ENCODE measurements at regions not wholly inside any gene's neighbourhood (a gene's known extent, or its start where the extent isn't known, plus 50 kb on each side); places are given as distances from the start of the nearest gene placed in this dataset.

DNA sequence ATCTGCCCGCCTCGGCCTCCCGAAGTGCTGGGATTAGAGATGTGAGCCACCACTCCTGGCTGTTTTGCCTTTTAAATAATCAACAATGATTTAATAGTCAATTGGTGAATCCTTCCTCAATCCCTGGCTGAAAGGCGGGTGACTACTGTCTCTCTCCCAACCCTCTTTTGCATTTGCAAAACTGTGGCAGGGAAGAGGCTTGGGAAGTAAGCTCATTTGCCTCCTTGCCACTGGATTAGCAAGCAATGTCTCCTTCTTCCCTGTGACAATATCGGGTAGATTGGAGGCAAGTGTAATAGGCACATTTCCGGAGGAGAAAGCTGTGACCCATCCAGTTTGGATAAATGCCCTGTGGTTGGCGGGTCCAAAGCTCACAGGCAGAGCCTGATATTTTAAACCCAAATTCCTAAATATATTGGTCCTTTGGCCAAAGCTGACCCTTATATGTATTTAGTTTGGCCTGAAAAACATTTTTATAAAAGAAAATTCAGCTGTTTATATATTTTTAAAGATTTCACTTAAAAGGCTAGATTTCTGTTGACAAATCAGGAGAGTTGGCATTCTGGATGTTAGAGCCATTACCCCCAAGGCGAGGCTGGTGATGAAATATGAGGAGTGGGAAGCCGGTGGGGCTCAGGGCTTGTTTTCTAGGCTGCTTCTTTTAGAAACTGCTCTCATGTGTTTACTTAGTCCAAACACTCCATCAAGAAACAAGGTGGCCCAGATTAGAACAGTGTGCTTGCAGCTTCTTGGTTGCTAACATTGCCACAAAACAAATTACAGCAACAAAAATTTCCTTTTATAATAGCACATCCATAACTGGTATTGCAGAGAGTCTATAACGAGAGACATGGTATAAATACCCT, 646.9 kb upstream of the TMEM132C start (continued):
- TF ChIP-seq, protein P1, sequence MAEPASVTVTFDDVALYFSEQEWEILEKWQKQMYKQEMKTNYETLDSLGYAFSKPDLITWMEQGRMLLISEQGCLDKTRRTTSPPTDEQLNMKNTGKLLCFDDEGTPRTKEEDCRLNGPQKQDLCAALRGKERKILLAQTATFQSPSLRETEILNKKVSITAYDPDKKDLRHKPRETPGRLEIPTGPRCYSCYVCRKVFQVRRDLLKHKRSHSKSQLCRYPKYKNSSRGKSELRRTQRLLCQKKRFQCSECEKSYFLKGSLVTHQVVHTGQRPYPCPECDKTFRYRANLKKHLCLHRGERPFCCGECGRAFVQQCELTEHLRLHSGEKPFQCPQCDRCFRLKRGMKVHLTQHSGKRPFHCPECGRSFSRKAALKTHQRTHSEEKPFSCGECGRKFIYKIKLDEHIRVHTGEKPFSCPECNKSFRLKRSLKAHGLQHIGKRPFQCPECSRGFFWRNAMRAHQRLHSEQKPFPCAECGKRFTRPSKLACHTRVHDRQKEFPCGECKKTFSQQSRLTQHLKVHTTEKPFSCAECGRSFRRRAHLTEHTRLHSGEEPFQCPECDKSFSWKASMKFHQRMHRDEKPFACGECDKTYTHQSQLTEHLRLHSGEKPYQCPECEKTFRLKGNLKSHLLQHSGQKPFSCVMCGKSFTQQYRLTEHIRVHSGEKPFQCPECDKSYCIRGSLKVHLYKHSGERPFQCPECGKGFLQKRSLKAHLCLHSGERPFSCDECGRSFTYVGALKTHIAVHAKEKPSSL (CRISPR knock-in tag; conservative IDR thresholded peaks at IDR 0.05), result no peak
- TF ChIP-seq, protein P2, sequence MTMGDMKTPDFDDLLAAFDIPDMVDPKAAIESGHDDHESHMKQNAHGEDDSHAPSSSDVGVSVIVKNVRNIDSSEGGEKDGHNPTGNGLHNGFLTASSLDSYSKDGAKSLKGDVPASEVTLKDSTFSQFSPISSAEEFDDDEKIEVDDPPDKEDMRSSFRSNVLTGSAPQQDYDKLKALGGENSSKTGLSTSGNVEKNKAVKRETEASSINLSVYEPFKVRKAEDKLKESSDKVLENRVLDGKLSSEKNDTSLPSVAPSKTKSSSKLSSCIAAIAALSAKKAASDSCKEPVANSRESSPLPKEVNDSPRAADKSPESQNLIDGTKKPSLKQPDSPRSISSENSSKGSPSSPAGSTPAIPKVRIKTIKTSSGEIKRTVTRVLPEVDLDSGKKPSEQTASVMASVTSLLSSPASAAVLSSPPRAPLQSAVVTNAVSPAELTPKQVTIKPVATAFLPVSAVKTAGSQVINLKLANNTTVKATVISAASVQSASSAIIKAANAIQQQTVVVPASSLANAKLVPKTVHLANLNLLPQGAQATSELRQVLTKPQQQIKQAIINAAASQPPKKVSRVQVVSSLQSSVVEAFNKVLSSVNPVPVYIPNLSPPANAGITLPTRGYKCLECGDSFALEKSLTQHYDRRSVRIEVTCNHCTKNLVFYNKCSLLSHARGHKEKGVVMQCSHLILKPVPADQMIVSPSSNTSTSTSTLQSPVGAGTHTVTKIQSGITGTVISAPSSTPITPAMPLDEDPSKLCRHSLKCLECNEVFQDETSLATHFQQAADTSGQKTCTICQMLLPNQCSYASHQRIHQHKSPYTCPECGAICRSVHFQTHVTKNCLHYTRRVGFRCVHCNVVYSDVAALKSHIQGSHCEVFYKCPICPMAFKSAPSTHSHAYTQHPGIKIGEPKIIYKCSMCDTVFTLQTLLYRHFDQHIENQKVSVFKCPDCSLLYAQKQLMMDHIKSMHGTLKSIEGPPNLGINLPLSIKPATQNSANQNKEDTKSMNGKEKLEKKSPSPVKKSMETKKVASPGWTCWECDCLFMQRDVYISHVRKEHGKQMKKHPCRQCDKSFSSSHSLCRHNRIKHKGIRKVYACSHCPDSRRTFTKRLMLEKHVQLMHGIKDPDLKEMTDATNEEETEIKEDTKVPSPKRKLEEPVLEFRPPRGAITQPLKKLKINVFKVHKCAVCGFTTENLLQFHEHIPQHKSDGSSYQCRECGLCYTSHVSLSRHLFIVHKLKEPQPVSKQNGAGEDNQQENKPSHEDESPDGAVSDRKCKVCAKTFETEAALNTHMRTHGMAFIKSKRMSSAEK (CRISPR knock-in tag; IDR thresholded peaks at IDR 0.05; ENCODE audit: borderline replicate concordance), result no peak
- TF ChIP-seq NFE2L1 (CRISPR knock-in tag; IDR thresholded peaks at IDR 0.05), result no peak

DNA sequence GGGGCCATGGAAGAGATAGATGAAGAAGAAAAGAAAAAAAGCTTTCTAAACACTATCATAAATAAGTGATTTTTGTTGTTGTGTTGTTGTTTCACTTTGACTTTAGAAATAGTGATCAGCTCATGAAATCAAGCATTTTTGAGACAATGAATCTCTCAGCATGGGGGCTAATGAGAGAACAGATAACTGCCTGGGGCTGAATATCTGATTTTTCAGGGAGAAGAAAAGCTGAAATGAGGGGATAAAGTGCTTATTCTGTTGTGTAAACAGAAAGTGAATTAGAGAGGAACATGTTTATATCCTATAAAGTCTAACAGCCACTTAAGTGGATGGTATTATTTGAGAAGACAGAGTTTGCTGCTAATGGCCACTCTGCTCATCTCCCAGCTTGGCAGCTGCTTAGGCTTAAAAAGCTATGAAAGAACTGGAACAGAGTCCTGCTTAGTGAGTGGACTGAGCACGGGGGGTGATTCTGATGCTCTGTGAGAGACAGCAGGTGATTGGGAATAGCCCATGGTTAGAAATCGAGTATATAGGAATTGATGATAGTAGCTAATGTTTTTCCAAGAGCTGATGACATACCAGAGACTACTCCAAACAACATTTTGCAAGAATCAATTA, 646.1 kb upstream of the TMEM132C start:
- ATAC-seq, result no peak
- CTCF ChIA-PET, result interaction anchor here (1.0 kb wide), 1 partner anchor 44 kb away, joined by 3 read pairs; no protein-coding TSS in a partner anchor
- peaks cover 14% of the 10 kb centered on the region; the same call in 1 of the 2 replicates for H3K9me3 Mint-ChIP-seq
- TF ChIP-seq TP53 (CRISPR knock-in tag; IDR thresholded peaks at IDR 0.05) (no peak), MXD4 (CRISPR knock-in tag; IDR thresholded peaks at IDR 0.05; ENCODE audit: borderline replicate concordance) (no peak), JUN (CRISPR knock-in tag; IDR thresholded peaks at IDR 0.05) (no peak)
- TF ChIP-seq, protein P1 (CRISPR knock-in tag; conservative IDR thresholded peaks at IDR 0.05), result no peak
- TF ChIP-seq, protein P3, sequence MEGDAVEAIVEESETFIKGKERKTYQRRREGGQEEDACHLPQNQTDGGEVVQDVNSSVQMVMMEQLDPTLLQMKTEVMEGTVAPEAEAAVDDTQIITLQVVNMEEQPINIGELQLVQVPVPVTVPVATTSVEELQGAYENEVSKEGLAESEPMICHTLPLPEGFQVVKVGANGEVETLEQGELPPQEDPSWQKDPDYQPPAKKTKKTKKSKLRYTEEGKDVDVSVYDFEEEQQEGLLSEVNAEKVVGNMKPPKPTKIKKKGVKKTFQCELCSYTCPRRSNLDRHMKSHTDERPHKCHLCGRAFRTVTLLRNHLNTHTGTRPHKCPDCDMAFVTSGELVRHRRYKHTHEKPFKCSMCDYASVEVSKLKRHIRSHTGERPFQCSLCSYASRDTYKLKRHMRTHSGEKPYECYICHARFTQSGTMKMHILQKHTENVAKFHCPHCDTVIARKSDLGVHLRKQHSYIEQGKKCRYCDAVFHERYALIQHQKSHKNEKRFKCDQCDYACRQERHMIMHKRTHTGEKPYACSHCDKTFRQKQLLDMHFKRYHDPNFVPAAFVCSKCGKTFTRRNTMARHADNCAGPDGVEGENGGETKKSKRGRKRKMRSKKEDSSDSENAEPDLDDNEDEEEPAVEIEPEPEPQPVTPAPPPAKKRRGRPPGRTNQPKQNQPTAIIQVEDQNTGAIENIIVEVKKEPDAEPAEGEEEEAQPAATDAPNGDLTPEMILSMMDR (IDR thresholded peaks at IDR 0.05), result no peak
- TF ChIP-seq, protein P4, sequence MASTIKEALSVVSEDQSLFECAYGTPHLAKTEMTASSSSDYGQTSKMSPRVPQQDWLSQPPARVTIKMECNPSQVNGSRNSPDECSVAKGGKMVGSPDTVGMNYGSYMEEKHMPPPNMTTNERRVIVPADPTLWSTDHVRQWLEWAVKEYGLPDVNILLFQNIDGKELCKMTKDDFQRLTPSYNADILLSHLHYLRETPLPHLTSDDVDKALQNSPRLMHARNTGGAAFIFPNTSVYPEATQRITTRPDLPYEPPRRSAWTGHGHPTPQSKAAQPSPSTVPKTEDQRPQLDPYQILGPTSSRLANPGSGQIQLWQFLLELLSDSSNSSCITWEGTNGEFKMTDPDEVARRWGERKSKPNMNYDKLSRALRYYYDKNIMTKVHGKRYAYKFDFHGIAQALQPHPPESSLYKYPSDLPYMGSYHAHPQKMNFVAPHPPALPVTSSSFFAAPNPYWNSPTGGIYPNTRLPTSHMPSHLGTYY (CRISPR knock-in tag; IDR thresholded peaks at IDR 0.05), result no peak
- H3K27me3 Mint-ChIP-seq (ENCODE audit: low read depth), result no peaks in the 10 kb centered on the region
- no peak overlapping the region for H3K4me3 Mint-ChIP-seq
- peaks cover 42% of the 10 kb centered on the region for H3K4me1 Mint-ChIP-seq
- H3K36me3 Mint-ChIP-seq, result no peaks in the 10 kb centered on the region
- H3K27ac Mint-ChIP-seq, result no peak overlapping the region
- no peak for DNase-seq (ENCODE audit: low spot score)
- POLR2A ChIA-PET, result no interaction called here
